GM12878 (cell line): ENCODE measurements at regions not wholly inside any gene's neighbourhood (a gene's known extent, or its start where the extent isn't known, plus 50 kb on each side); places are given as distances from the start of the nearest gene placed in this dataset.

ENCODE experiments used
- ATAC-seq: fragments of 200-7000 bp; cut with Tn5 transposase; 3 replicates; pipeline ENCODE4 v1.9.1; 2020; ENCODE audit warnings: mild to moderate bottlenecking, moderate library complexity
- BruUV-seq: library from RNA; stranded (reverse); fragments of 400-500 nt; replicated peaks from 2 replicates; lab custom pipeline; 2021; lab: Mats Ljungman, UMichigan
- CTCF ChIA-PET: fragments of 300-600 bp; sonication (Branson Sonifier 250); formaldehyde crosslinking; extraction: SDS; loops from one replicate; lab custom pipeline; 2021; ENCODE audit warnings: inconsistent platforms; lab: Yijun Ruan, JAX
- POLR2A ChIA-PET: fragments of 350-600 bp; formaldehyde crosslinking; extraction: SDS; loops from one replicate; lab custom pipeline; 2021; ENCODE audit warnings: inconsistent platforms; lab: Charles Lee
- RAD21 ChIA-PET: fragments of 300-600 bp; sonication (Branson Sonifier 250); formaldehyde crosslinking; loops from one replicate; lab custom pipeline; 2023; ENCODE audit warnings: antibody characterized with exemption; ENCODE audit not compliant: unreplicated experiment; lab: Charles Lee
- SMC1A ChIA-PET: fragments of 300-600 bp; sonication (Branson Sonifier 250); formaldehyde crosslinking; loops from one replicate; lab custom pipeline; 2023; ENCODE audit not compliant: unreplicated experiment, uncharacterized antibody; lab: Charles Lee
- DNase-seq: peaks from one replicate; pipeline ENCODE4 v3.0.0-alpha.2; 2011; ENCODE audit warnings: low read depth, low spot score
- FAIRE-seq: peaks from 3 replicates; lab custom pipeline; 2011; peaks lifted over from hg19 to GRCh38; lab: Jason Lieb, UNC
- H2AFZ ChIP-seq: 2 replicates; pipeline ENCODE4 v1.6.0; 2011; ENCODE audit warnings: low read depth, low read length, control low read depth; ENCODE audit not compliant: control insufficient read depth
- H3K27ac ChIP-seq: 2 replicates; pipeline ENCODE4 v1.5.1; 2011; ENCODE audit warnings: control low read depth; ENCODE audit not compliant: control insufficient read depth, insufficient read depth
- H3K27me3 ChIP-seq, 2 experiments: replicated peaks in 1 of 2; 2 replicates each; pipeline versions ENCODE4 v1.6.0 to v1.6.1; 2011; ENCODE audit warnings: low read length in 1 of 2; ENCODE audit not compliant: control insufficient read depth in 2 of 2, insufficient read depth in 2 of 2
- H3K36me3 ChIP-seq, 2 experiments: 2 replicates each; pipeline ENCODE4 v1.5.1; 2011; ENCODE audit warnings: low read length in 1 of 2; ENCODE audit not compliant: control insufficient read depth in 2 of 2, insufficient read depth in 2 of 2
- H3K4me1 ChIP-seq: 2 replicates; pipeline ENCODE4 v1.6.1; 2011; ENCODE audit warnings: mild to moderate bottlenecking, low read length, moderate library complexity, mixed read lengths; ENCODE audit not compliant: control insufficient read depth, insufficient read depth
- H3K4me2 ChIP-seq: 2 replicates; pipeline ENCODE4 v1.6.0; 2011; ENCODE audit warnings: control low read depth; ENCODE audit not compliant: control insufficient read depth, insufficient read depth
- H3K4me3 ChIP-seq: fragments of 200-600 bp; sonication (generic); 2 replicates; pipeline ENCODE4 v1.5.1; 2016
- H3K79me2 ChIP-seq: 2 replicates; pipeline ENCODE4 v1.6.0; 2011; ENCODE audit warnings: low read length; ENCODE audit not compliant: control insufficient read depth, insufficient read depth
- H3K9ac ChIP-seq: 2 replicates; pipeline ENCODE4 v1.8.0; 2011; ENCODE audit warnings: low read length, control low read depth, mixed read lengths; ENCODE audit not compliant: control insufficient read depth, insufficient read depth
- H3K9me3 ChIP-seq: replicated peaks from 3 replicates; pipeline ENCODE4 v1.5.1; 2011; ENCODE audit warnings: mild to moderate bottlenecking, low read length; ENCODE audit not compliant: control insufficient read depth, insufficient read depth
- H4K20me1 ChIP-seq: 2 replicates; pipeline ENCODE4 v1.6.0; 2011; ENCODE audit not compliant: control insufficient read depth, insufficient read depth
- ASH2L ChIP-seq: fragments of 300-600, 200-600 bp; sonication (generic); IDR thresholded peaks from 2 replicates; pipeline ENCODE4 v1.6.1; 2017; ENCODE audit warnings: low read depth, mild to moderate bottlenecking, borderline replicate concordance
- CBX5 ChIP-seq: sonication (generic); IDR thresholded peaks from 2 replicates; pipeline ENCODE4 v1.6.1; 2016; ENCODE audit warnings: low read depth, moderate library complexity, mild to moderate bottlenecking, inconsistent platforms
- E4F1 ChIP-seq: fragments of 450-650 bp; IDR thresholded peaks from 2 replicates; pipeline ENCODE4 v1.6.1; 2018; ENCODE audit warnings: borderline replicate concordance, mild to moderate bottlenecking; ENCODE audit not compliant: partially characterized antibody
- HCFC1 ChIP-seq: fragments of 150-350 bp; IDR thresholded peaks from 2 replicates; pipeline ENCODE4 v1.6.1; 2014; ENCODE audit warnings: low read length
- HDGF ChIP-seq: fragments of 450-650 bp; IDR thresholded peaks from 2 replicates; pipeline ENCODE4 v1.6.1; 2016; ENCODE audit warnings: antibody characterized with exemption
- IKZF2 ChIP-seq, 2 experiments: fragments of 450-650 bp; IDR thresholded peaks; 2 replicates each; pipeline ENCODE4 v1.6.1; 2017; ENCODE audit warnings: mild to moderate bottlenecking in 2 of 2, moderate library complexity in 2 of 2
- KDM1A ChIP-seq: fragments of 200-600 bp; sonication (generic); IDR thresholded peaks from 2 replicates; pipeline ENCODE4 v1.6.1; 2016; ENCODE audit warnings: borderline replicate concordance
- LARP7 ChIP-seq: fragments of 450-650 bp; IDR thresholded peaks from 2 replicates; pipeline ENCODE4 v1.6.1; 2017; ENCODE audit warnings: mild to moderate bottlenecking
- MYC ChIP-seq: IDR thresholded peaks from 2 replicates; pipeline ENCODE4 v1.6.1; 2011; ENCODE audit warnings: mild to moderate bottlenecking, low read length, moderate library complexity, inconsistent platforms; ENCODE audit not compliant: insufficient read depth, insufficient replicate concordance, insufficient read length, severe bottlenecking
- NBN ChIP-seq: fragments of 450-650 bp; IDR thresholded peaks from 2 replicates; pipeline ENCODE4 v1.6.1; 2016
- NFIC ChIP-seq: IDR thresholded peaks from 2 replicates; pipeline ENCODE4 v1.6.1; 2012; ENCODE audit warnings: low read depth, mild to moderate bottlenecking, inconsistent platforms, low read length, moderate library complexity
- POU2F2 ChIP-seq: IDR thresholded peaks from 3 replicates; pipeline ENCODE4 v1.6.1; 2011; ENCODE audit warnings: low read depth, mild to moderate bottlenecking, low read length, borderline replicate concordance
- SUPT20H ChIP-seq: IDR thresholded peaks from 2 replicates; pipeline ENCODE4 v1.6.1; 2011; ENCODE audit warnings: low read depth, mild to moderate bottlenecking, low read length, moderate library complexity, borderline replicate concordance; ENCODE audit not compliant: control insufficient read depth
- TAF1 ChIP-seq: IDR thresholded peaks from 2 replicates; pipeline ENCODE4 v1.6.1; 2011; ENCODE audit warnings: mild to moderate bottlenecking, low read depth, low read length, borderline replicate concordance
- YY1 ChIP-seq: IDR thresholded peaks from 2 replicates; pipeline ENCODE4 v1.6.1; 2011; ENCODE audit warnings: low read depth, mild to moderate bottlenecking, low read length
- ZNF207 ChIP-seq: fragments of 450-650 bp; IDR thresholded peaks from 2 replicates; pipeline ENCODE4 v1.6.1; 2014; ENCODE audit warnings: antibody characterized with exemption, mild to moderate bottlenecking, borderline replicate concordance
- ZNF274 ChIP-seq: IDR thresholded peaks from one replicate; pipeline ENCODE4 v1.8.0; 2011; ENCODE audit not compliant: insufficient read length, insufficient read depth
- WGBS: methylation state at CpG from one replicate; pipeline ENCODE4 v1.1.6; 2016; ENCODE audit warnings: low lambda C conversion rate; ENCODE audit not compliant: insufficient replicate concordance, insufficient coverage; ENCODE audit errors: missing lambda C conversion rate; 5-methylcytosine and 5-hydroxymethylcytosine counted together
- in situ Hi-C: fragments of 300-500 bp; cut with MboI; formaldehyde crosslinking; loops from 9 replicates; pipeline ENCODE4 v1.14.3; 2018; ENCODE audit warnings: mixed read lengths
- intact Hi-C: fragments of 100-400 bp; cut with micrococcal nuclease; formaldehyde crosslinking; loops from one replicate; pipeline ENCODE4 v1.14.2; 2022; ENCODE audit not compliant: unreplicated experiment

GRCh38 chr5:5929291-5930020 lies 448.9 kb downstream of the MED10 start:
- CTCF ChIA-PET, result interaction anchor here (0.8 kb wide), 1 partner anchor 433 kb away, joined by 3 read pairs; no protein-coding TSS in a partner anchor
- H3K36me3 ChIP-seq, result no peaks in the 10 kb centered on the region
- 36% methylated on average over 7 of the region's 7 CpGs for WGBS
- ATAC-seq (no peak), DNase-seq (no peak), FAIRE-seq (no peak)
- in situ Hi-C loops, result no loop called here
- TF ChIP-seq CBX5, result no peak
- no peak for TF ChIP-seq HCFC1
- no peak overlapping the region for H3K9ac ChIP-seq
- no peaks in the 10 kb centered on the region for H3K79me2 ChIP-seq
- peaks cover 0 to 2% of the 10 kb centered on the region in 2 experiments; a peak in 3 of 4 replicates for H3K27me3 ChIP-seq
- RAD21 ChIA-PET, result no interaction called here
- no TSS peak for BruUV-seq
- no peak overlapping the region for H3K27ac ChIP-seq
- no peaks in the 10 kb centered on the region for H3K9me3 ChIP-seq
- POLR2A ChIA-PET, result no interaction called here
- no peak overlapping the region for H2AFZ ChIP-seq
- SMC1A ChIA-PET, result interaction anchor here (0.6 kb wide), 1 partner anchor 322 kb away, joined by 3 read pairs; no protein-coding TSS in a partner anchor
- intact Hi-C loops, result no loop called here
- no peak overlapping the region for H3K4me2 ChIP-seq
- no peaks in the 10 kb centered on the region for H4K20me1 ChIP-seq
- H3K4me3 ChIP-seq, result no peak overlapping the region
- H3K4me1 ChIP-seq, result no peaks in the 10 kb centered on the region

- FAIRE-seq, result no peak
- no peak for ATAC-seq
These were observed 453.2 kb downstream of the MED10 start for GRCh38 chr5:5925191-5925590.

More at GRCh38 chr5:5925191-5925590, 453.2 kb downstream of the MED10 start:
- Histone ChIP-seq H4K20me1 (no peaks in the 10 kb centered on the region), H2AFZ (no peak overlapping the region), H3K79me2 (no peaks in the 10 kb centered on the region), H3K4me2 (no peak overlapping the region), H3K4me3 (no peak overlapping the region), H3K9me3 (no peaks in the 10 kb centered on the region), H3K27ac (no peak overlapping the region), H3K27me3 (no peaks in the 10 kb centered on the region; a peak in 2 of 4 replicates), H3K4me1 (no peaks in the 10 kb centered on the region), H3K36me3 (no peaks in the 10 kb centered on the region), H3K9ac (no peak overlapping the region)
- ChIA-PET SMC1A (no interaction called here), RAD21 (no interaction called here), POLR2A (no interaction called here), CTCF (no interaction called here)
- in situ Hi-C loops, result no loop called here
- 31% methylated on average over 7 of the region's 7 CpGs for WGBS
- DNase-seq, result no peak
- TF ChIP-seq POU2F2 (no peak), YY1 (no peak), KDM1A (no peak), LARP7 (no peak), ZNF274 (no peak), MYC (no peak), ZNF207 (no peak), ASH2L (no peak), IKZF2 (IDR thresholded peaks at IDR 0.05) (no peak), NBN (no peak), HDGF (no peak), NFIC (no peak), SUPT20H (no peak), E4F1 (no peak), TAF1 (no peak)
- BruUV-seq, result no TSS peak
- intact Hi-C loops, result no loop called here
